CD4-positive, alpha-beta T cell treated with Interleukin-15 for 4 hours (primary cell): ENCODE measurements at regions not wholly inside any gene's neighbourhood (a gene's known extent, or its start where the extent isn't known, plus 50 kb on each side); places are given as distances from the start of the nearest gene placed in this dataset.
"Not testable (repeated sequence)": the region's sequence is repeated elsewhere in the genome, so short reads cannot be mapped to it uniquely, and the experiment has no call there.

Source experiments
- DNase-seq: peaks from one replicate; pipeline ENCODE4 v3.0.0-alpha.2; 2020; ENCODE audit warnings: low spot score

- DNase-seq: no peak
These were observed 49.8 kb downstream of the ABCC12 start for GRCh38 chr16:48105976-48106375.

GRCh38 chr16:48105456-48105855, 50.3 kb downstream of the ABCC12 start:
- DNase-seq: no peak

- no peak for DNase-seq
These were observed 52.2 kb downstream of the ABCC12 start for GRCh38 chr16:48103591-48103990.

- no peak for DNase-seq
These were observed 53.4 kb downstream of the ABCC12 start for GRCh38 chr16:48102083-48103008.

- no peak for DNase-seq
These were observed 54.6 kb downstream of the ABCC12 start for GRCh38 chr16:48101069-48101674.

GRCh38 chr16:48099455-48099854, 56.3 kb downstream of the ABCC12 start:
- no peak for DNase-seq

- no peak for DNase-seq
These were observed 57.3 kb downstream of the ABCC12 start for GRCh38 chr16:48098472-48098871.

- no peak for DNase-seq
These were observed 64.7 kb downstream of the ABCC12 start for GRCh38 chr16:48091117-48091516.

- no peak for DNase-seq
These were observed 66.6 kb downstream of the ABCC12 start for GRCh38 chr16:48089053-48089792.

GRCh38 chr16:48087639-48088038, 68.2 kb downstream of the ABCC12 start:
- no peak for DNase-seq

GRCh38 chr16:48086422-48086821, 69.4 kb downstream of the ABCC12 start:
- no peak for DNase-seq

- no peak for DNase-seq
These were observed 70.1 kb downstream of the ABCC12 start for GRCh38 chr16:48085729-48086128.

GRCh38 chr16:48084826-48085225, 71.0 kb downstream of the ABCC12 start:
- no peak for DNase-seq

- no peak for DNase-seq
These were observed 73.3 kb downstream of the ABCC12 start for GRCh38 chr16:48082516-48082915.

- DNase-seq: no peak
These were observed 74.1 kb downstream of the ABCC12 start for GRCh38 chr16:48081656-48082055.

GRCh38 chr16:48076455-48077012, 79.3 kb downstream of the ABCC12 start:
- no peak for DNase-seq

GRCh38 chr16:48075398-48075797, 80.4 kb downstream of the ABCC12 start:
- no peak for DNase-seq

GRCh38 chr16:48067388-48067787, 88.4 kb downstream of the ABCC12 start:
- DNase-seq: no peak

- no peak for DNase-seq
These were observed 90.8 kb downstream of the ABCC12 start for GRCh38 chr16:48064971-48065370.

GRCh38 chr16:48062681-48063080, 93.1 kb downstream of the ABCC12 start:
- no peak for DNase-seq

- no peak for DNase-seq
These were observed 95.9 kb downstream of the ABCC12 start for GRCh38 chr16:48059936-48060335.

- DNase-seq: not testable (repeated sequence)
These were observed 96.6 kb downstream of the ABCC12 start for GRCh38 chr16:48059190-48059589.
